ENCODE measurements at regions not wholly inside any gene's neighbourhood (a gene's known extent, or its start where the extent isn't known, plus 50 kb on each side); places are given as distances from the start of the nearest gene placed in this dataset.

GRCh38 chr3:157794771-157795170, 291.6 kb upstream of the VEPH1 start:
- DNase-seq = peak; percentile 49

- no peak for DNase-seq
Observed at GRCh38 chr3:157793745-157794144, 290.5 kb upstream of the VEPH1 start.

GRCh38 chr3:157789162-157789561, 285.9 kb upstream of the VEPH1 start:
- DNase-seq = no peak

- DNase-seq = no peak
Observed at GRCh38 chr3:157786618-157787017, 283.4 kb upstream of the VEPH1 start.

GRCh38 chr3:157786211-157786610, 283.0 kb upstream of the VEPH1 start:
- DNase-seq = peak; percentile 55

GRCh38 chr3:157785102-157785826, 282.0 kb upstream of the VEPH1 start:
- DNase-seq = peak; percentile 86

GRCh38 chr3:157782236-157782635, 279.0 kb upstream of the VEPH1 start:
- DNase-seq = no peak

- no peak for DNase-seq
Observed at GRCh38 chr3:157776861-157777260, 273.6 kb upstream of the VEPH1 start.

GRCh38 chr3:157775446-157775845, 272.2 kb upstream of the VEPH1 start:
- no peak for DNase-seq

- no peak for DNase-seq
Observed at GRCh38 chr3:157769378-157769777, 266.2 kb upstream of the VEPH1 start.

GRCh38 chr3:157767607-157768006, 264.4 kb upstream of the VEPH1 start:
- no peak for DNase-seq

- no peak for DNase-seq
Observed at GRCh38 chr3:157763644-157764043, 260.4 kb upstream of the VEPH1 start.

GRCh38 chr3:157759311-157759710, 256.1 kb upstream of the VEPH1 start:
- no peak for DNase-seq

- DNase-seq = no peak
Observed at GRCh38 chr3:157755233-157755632, 252.0 kb upstream of the VEPH1 start.

- no peak for DNase-seq
Observed at GRCh38 chr3:157754451-157754850, 251.2 kb upstream of the VEPH1 start.

- no peak for DNase-seq
Observed at GRCh38 chr3:157753787-157754136, 250.5 kb upstream of the VEPH1 start.

GRCh38 chr3:157752956-157753786, 250.0 kb upstream of the VEPH1 start:
- no peak for DNase-seq

- DNase-seq = no peak
Observed at GRCh38 chr3:157752554-157752953, 249.3 kb upstream of the VEPH1 start.

GRCh38 chr3:157751386-157751785, 248.2 kb upstream of the VEPH1 start:
- DNase-seq = no peak

- DNase-seq = no peak
Observed at GRCh38 chr3:157746391-157746790, 243.2 kb upstream of the VEPH1 start.

GRCh38 chr3:157741607-157742006, 238.4 kb upstream of the VEPH1 start:
- DNase-seq = no peak

- DNase-seq = no peak
Observed at GRCh38 chr3:157738441-157738840, 235.2 kb upstream of the VEPH1 start.

GRCh38 chr3:157718800-157719199, 215.6 kb upstream of the VEPH1 start:
- no peak for DNase-seq

- DNase-seq = no peak
Observed at GRCh38 chr3:157713101-157713500, 209.9 kb upstream of the VEPH1 start.

- DNase-seq = no peak
Observed at GRCh38 chr3:157705258-157705657, 202.0 kb upstream of the VEPH1 start.

All from amniotic stem cell (primary cell).